ENCODE measurements at regions not wholly inside any gene's neighbourhood (a gene's known extent, or its start where the extent isn't known, plus 50 kb on each side); places are given as distances from the start of the nearest gene placed in this dataset.

GRCh38 chr15:92524161-92524560, 130.5 kb downstream of the ST8SIA2 start:
- Histone ChIP-seq H3K27me3 (replicated peaks; ENCODE audit: control insufficient read depth, insufficient read depth, low read length) (no peaks in the 10 kb centered on the region), H3K4me3 (ENCODE audit: low read depth, low read length) (no peak overlapping the region), H3K4me1 (no peaks in the 10 kb centered on the region), H3K9me3 (0 out of 2 replicates have a peak, but pooled peaks cover 5% of the 10 kb centered on the region), H3K36me3 (ENCODE audit: control insufficient read depth, insufficient read depth, low read length) (no peaks in the 10 kb centered on the region)
- ChIA-PET CTCF (no interaction called here), POLR2A (no interaction called here)
- Mint-ChIP-seq H3K4me3 (ENCODE audit: unreplicated experiment) (no peak overlapping the region), H3K4me1 (ENCODE audit: low read depth, unreplicated experiment) (peaks cover 9% of the 10 kb centered on the region), H3K9me3 (ENCODE audit: unreplicated experiment) (peaks cover under 1% of the 10 kb centered on the region), H3K27ac (ENCODE audit: unreplicated experiment) (no peak overlapping the region), H3K27me3 (ENCODE audit: insufficient read depth, unreplicated experiment) (no peaks in the 10 kb centered on the region), H3K36me3 (ENCODE audit: insufficient read depth, unreplicated experiment) (no peaks in the 10 kb centered on the region)
- DNase-seq, result no peak
- no TSS peak for BruUV-seq (replicated peaks)
- intact Hi-C loops (cut with micrococcal nuclease; ENCODE audit: unreplicated experiment), result loop anchor here (5.0 kb wide), 1 partner anchor 93 kb away; no protein-coding TSS in a partner anchor
- TF ChIP-seq CTCF (IDR thresholded peaks at IDR 0.05; ENCODE audit: insufficient read depth in 1 of 2, low read depth in 1 of 2, low read length in 1 of 2, severe bottlenecking in 1 of 2, unreplicated experiment in 1 of 2), result no peak

- TF ChIP-seq CTCF (IDR thresholded peaks at IDR 0.05; ENCODE audit: insufficient read depth in 1 of 2, low read depth in 1 of 2, low read length in 1 of 2, severe bottlenecking in 1 of 2, unreplicated experiment in 1 of 2), result no peak
- Histone ChIP-seq H3K27me3 (replicated peaks; ENCODE audit: control insufficient read depth, insufficient read depth, low read length) (no peaks in the 10 kb centered on the region), H3K36me3 (ENCODE audit: control insufficient read depth, insufficient read depth, low read length) (no peaks in the 10 kb centered on the region), H3K4me1 (no peaks in the 10 kb centered on the region), H3K4me3 (ENCODE audit: low read depth, low read length) (no peak overlapping the region), H3K9me3 (0 out of 2 replicates have a peak, but pooled peaks cover 5% of the 10 kb centered on the region)
- no TSS peak for BruUV-seq (replicated peaks)
- intact Hi-C loops (cut with micrococcal nuclease; ENCODE audit: unreplicated experiment), result loop anchor here (5.0 kb wide), 1 partner anchor 94 kb away; no protein-coding TSS in a partner anchor
- ChIA-PET POLR2A (no interaction called here), CTCF (interaction anchor here (2.1 kb wide), 1 partner anchor 192 kb away, joined by 31 read pairs; no protein-coding TSS in a partner anchor)
- Mint-ChIP-seq H3K27ac (ENCODE audit: unreplicated experiment) (no peak overlapping the region), H3K4me1 (ENCODE audit: low read depth, unreplicated experiment) (peaks cover 9% of the 10 kb centered on the region), H3K9me3 (ENCODE audit: unreplicated experiment) (no peaks in the 10 kb centered on the region), H3K36me3 (ENCODE audit: insufficient read depth, unreplicated experiment) (no peaks in the 10 kb centered on the region), H3K4me3 (ENCODE audit: unreplicated experiment) (no peak overlapping the region), H3K27me3 (ENCODE audit: insufficient read depth, unreplicated experiment) (no peaks in the 10 kb centered on the region)
- DNase-seq, result no peak
These were observed 129.5 kb downstream of the ST8SIA2 start for GRCh38 chr15:92523176-92523575.

- Histone ChIP-seq H3K4me1 (no peaks in the 10 kb centered on the region), H3K4me3 (ENCODE audit: low read depth, low read length) (no peak overlapping the region), H3K9me3 (0 out of 2 replicates have a peak, but pooled peaks cover 5% of the 10 kb centered on the region), H3K27me3 (replicated peaks; ENCODE audit: control insufficient read depth, insufficient read depth, low read length) (no peaks in the 10 kb centered on the region), H3K36me3 (ENCODE audit: control insufficient read depth, insufficient read depth, low read length) (no peaks in the 10 kb centered on the region)
- H3K4me1 Mint-ChIP-seq (ENCODE audit: low read depth, unreplicated experiment), result peaks cover 9% of the 10 kb centered on the region
- intact Hi-C loops (cut with micrococcal nuclease; ENCODE audit: unreplicated experiment), result loop anchor here (1.0 to 5.0 kb wide), 3 partner anchors 96 to 193 kb away; no protein-coding TSS in a partner anchor
- no peaks in the 10 kb centered on the region for H3K36me3 Mint-ChIP-seq (ENCODE audit: insufficient read depth, unreplicated experiment)
- no peak overlapping the region for H3K27ac Mint-ChIP-seq (ENCODE audit: unreplicated experiment)
- no TSS peak for BruUV-seq (replicated peaks)
- POLR2A ChIA-PET, result interaction anchor here (0.5 to 1.0 kb wide), 2 partner anchors 11 to 41 kb away, joined by 3 to 4 read pairs; no protein-coding TSS in a partner anchor
- TF ChIP-seq CTCF (IDR thresholded peaks at IDR 0.05; ENCODE audit: insufficient read depth in 1 of 2, low read depth in 1 of 2, low read length in 1 of 2, severe bottlenecking in 1 of 2, unreplicated experiment in 1 of 2), result peak; percentile 62 to 72
- no peaks in the 10 kb centered on the region for H3K27me3 Mint-ChIP-seq (ENCODE audit: insufficient read depth, unreplicated experiment)
- no peaks in the 10 kb centered on the region for H3K9me3 Mint-ChIP-seq (ENCODE audit: unreplicated experiment)
- H3K4me3 Mint-ChIP-seq (ENCODE audit: unreplicated experiment), result no peak overlapping the region
- CTCF ChIA-PET, result interaction anchor here (0.6 to 2.1 kb wide), 13 partner anchors 14 to 194 kb away, joined by 3 to 31 read pairs (median 3); no protein-coding TSS in a partner anchor
- DNase-seq, result peak; percentile 71 to 76
These were observed 127.9 kb downstream of the ST8SIA2 start for GRCh38 chr15:92521624-92522008.
